Esophagus mucosa (tissue), 1 donor: ENCODE measurements at regions not wholly inside any gene's neighbourhood (a gene's known extent, or its start where the extent isn't known, plus 50 kb on each side); places are given as distances from the start of the nearest gene placed in this dataset.

Experiments used
- ATAC-seq: fragments of 200-7000 bp; cut with Tn5 transposase; one replicate; pipeline ENCODE4 v1.9.1; 2020
- donor health status: DM: yes; HTN: yes; CAD: no.

DNA sequence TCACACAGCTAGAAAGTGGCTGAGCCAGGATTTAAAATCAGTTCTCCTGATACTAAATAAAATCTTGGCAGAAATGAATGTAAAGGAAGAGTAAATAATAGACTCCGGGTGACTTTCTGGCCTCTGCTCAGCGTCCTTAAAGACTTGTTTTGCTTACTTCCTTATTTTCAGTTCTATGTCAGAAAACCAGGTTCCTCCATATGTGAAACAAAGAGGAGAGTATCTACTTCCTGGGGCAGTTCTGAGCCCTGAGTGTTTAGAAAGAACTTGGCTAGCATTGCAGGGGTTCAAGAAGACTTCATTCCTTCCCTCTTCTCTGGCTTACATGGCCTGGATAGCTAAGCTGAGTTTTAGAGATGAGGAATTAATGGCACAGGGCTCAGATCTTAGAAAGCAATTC lies 222.8 kb upstream of the TLE3 start:
- ATAC-seq: no peak

DNA sequence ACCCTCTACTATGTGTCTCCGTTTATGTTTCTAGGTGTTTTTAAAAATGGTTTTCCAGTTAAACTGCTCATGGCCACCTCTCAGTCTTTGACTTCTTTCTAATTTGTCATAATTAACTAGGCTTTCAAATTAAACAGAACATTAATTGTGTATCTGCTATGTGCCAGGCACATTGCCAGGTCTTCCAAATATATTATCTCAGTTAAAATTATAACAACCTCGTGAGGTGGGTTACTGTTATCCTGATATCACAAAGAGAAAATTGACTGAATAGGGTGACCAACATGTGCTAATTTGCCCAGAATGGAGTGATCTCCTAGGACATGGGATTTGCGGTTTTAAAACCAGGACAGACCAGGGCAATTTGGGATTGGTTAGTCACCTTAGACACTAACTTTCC lies 222.4 kb upstream of the TLE3 start:
- ATAC-seq: no peak

DNA sequence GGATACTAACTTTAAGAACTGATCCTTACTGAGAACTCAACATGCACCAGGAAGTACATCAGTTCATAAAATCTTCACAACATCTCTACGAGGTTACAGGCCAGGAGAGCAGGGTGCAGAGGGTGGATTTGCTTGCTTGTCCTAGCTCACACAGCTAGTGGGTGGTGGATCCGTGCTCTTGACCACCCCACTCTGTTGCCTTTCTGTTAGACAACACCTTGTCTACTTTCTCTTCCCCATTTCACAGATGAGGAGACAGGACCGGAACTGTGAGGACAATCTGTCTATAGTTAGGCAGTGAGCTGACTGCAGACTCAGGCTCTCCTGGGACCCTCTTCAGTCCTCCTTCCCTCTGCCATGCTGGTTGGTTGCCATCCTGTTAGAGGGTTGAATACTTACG lies 221.7 kb upstream of the TLE3 start:
- ATAC-seq: peak; percentile 56

DNA sequence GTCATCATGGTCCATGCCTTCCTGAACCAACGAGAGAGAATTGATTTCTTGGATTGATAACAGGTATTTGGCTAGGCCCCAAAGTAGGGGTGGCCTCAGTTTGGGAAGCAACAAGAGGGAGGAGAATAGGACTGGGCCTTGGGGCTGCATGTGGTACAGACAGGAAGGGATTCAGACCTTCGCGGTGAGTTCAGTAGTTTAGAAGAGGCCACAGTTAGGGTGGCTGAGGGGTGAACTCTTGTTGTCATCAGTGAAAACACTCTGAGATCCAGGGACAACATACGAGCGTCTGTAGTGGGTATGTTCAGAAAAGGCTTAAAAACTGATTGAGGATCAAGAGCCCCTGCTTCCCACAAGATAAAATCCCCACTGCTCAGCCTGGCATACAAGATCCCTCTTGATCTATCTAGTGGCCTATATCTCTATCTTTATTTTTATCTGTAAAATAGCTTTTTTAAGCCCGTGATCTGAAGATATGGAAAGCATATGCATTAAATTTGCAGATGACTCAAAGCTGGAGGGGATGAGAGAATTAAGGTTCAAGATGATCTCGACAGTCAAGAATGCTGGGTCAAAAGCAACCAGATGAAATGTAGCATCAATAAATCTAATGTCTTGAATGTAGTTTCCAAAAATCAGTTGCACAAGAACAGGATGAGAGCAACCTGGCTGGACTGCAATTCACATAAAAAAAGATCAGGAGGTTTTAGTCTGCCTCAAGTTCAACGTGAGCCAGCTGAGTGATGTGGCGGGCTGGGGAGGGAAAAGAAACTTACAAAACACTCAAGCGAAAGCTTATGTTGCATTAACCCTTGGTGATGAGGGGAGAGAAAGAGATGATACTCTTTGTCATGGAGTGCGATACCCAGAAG lies 221.1 kb upstream of the TLE3 start:
- ATAC-seq: no peak

DNA sequence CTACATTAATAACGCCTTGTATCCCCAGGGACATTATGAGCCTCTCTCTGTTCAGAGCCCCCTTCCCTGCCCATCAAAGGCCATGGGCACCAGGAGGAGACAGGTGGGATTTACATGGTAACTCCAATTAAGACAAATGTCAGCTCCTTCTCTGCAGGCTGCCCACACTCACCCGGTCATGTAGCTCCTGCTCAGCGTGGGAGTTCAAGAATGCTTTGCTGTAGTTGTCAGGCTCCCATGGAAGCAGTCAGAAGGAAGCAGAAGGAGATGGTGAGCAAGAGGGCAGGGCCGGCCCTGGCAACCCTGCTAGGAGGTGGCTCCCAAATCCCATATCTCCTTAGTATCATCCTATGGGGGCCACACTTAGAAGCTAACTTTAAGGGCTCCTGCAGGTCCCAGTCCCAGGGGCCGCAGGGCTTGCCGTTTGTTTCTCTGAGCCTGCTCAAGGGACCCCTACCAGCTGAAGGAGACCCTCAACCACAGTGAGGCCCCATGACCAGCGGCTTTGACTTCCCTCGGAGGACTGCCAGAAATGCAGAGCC lies 218.4 kb upstream of the TLE3 start:
- ATAC-seq: no peak

DNA sequence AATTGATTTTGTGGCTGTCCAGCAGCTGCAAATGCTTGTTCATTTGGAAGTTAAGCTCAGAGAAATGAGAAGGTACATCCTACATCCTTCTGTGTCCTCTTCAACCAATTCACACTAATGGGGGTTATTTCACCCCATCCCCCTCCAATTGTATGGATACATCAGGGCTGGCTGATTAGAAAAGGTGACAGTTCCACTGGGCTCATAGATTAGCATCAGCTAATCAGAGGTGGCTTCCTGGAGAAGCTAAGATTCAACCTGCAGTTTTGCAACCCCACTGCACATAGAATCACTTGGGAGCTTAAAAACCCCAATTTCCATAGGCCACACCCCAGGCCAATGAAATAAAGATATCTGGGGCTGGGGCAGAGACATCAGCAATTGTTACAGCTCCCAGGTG lies 217.7 kb upstream of the TLE3 start:
- ATAC-seq: no peak

DNA sequence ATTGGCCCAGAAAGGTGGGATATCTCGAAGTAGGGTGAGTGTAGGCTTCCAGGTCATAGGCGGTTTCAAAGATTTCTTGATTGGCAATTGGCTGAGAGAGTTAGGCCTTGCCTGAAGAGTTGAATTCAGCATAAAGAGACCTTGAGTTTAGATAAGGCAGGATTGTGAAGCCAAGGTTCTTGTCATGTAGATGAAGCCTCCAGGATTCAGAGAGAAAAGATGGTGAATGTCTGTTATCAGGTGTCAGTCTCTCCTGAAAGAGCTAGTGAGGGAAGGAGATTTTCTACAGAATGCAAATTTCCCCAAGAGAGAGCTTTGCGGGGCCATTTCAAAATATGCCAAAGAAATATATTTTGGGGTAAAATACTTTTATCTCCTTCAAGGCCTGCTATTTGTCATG lies 217.0 kb upstream of the TLE3 start:
- no peak for ATAC-seq

DNA sequence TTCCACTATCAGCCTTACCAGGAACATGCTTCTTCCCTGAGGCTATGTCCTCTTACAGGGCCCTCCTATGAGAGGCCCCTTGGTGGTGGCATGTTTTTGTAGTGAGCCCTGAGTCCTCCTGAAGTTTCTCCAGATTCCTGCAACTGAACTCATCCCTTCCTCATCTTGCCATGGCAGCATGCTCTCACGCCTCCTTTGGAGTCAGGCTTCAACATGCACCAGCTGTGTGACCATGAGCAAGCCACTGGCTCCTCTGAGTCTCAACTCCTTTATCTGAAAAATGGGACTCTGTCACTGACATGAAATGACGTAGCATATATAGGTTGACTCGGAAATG lies 216.3 kb upstream of the TLE3 start:
- no peak for ATAC-seq

DNA sequence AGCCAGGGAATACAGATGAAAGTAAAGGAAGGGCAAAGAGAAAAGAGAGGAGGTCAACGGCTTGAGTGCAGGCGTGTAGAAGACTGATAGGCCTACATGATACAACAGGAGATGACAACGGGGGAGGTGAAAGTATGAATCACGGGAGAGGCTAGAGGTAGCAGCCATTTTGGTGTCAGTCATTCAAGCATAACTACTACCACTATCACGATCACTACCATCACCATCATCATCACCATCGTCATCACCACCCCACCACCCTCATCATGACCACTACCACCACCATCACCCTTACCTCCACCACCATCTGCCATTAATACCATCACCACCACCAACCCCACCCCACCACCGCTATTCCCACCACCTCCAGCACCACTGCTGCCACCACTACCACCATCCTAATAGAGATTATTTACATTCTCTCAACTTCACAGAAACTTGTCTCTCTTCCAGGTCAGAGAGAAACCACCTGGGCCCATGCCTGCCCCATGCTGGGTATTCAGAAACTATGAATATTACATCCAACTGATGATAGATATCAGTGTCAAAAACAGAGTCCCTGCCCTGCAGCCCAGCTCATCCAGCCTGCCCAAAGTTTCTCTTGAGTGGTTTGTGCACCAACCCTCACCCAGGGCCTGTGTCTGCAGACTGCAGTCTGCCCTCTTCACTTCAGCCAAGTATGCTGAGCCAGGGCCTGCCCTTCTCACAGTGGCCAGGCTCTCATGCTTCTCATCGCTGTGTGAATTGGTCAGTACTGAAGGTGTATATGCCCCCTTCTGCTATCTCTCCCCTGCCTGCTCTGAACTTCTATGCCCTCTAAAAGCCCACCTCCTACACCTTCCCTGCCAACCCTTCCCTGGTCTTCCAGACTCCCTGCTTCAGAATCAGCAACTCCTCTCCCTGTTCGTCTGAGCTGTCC lies 215.6 kb upstream of the TLE3 start:
- ATAC-seq: no peak

DNA sequence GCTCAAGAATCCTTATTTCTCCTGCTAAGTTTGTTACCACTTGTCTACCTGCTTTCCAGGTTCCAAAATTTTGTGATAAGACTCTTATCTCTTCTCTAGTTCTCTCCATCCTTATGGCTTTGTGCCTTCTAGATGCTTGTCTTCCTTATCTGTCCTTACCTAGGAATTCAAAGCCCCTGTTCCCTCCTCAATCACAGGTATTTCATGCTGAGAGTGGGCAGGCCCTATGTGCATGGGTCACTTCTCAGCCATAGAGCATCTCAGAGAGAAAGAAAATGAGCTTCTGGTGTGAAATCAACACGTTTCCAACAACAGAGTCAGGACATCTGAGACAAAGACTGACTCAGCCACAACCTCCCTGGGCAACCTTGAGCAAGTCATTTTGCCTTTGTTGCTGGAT lies 214.1 kb upstream of the TLE3 start:
- no peak for ATAC-seq

DNA sequence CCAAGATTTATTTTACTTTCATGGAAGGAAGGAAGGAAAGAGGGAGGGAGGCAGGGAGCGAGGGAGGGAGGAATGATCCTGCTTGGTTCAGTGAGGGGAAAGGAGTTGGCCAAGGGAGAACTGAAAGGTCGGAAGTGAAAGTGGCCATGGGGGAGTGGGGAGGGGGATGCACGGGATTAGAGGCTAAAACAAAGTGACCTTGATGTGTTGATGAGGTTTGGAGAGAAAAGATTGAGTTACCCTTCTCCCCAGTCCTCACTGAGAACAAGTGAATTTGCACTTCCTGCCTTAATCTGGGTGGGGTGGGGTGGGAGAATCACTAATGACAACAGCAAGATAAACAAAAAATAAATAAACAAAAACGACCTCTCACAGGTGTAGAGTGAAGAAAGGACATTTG lies 212.0 kb upstream of the TLE3 start:
- no peak for ATAC-seq

DNA sequence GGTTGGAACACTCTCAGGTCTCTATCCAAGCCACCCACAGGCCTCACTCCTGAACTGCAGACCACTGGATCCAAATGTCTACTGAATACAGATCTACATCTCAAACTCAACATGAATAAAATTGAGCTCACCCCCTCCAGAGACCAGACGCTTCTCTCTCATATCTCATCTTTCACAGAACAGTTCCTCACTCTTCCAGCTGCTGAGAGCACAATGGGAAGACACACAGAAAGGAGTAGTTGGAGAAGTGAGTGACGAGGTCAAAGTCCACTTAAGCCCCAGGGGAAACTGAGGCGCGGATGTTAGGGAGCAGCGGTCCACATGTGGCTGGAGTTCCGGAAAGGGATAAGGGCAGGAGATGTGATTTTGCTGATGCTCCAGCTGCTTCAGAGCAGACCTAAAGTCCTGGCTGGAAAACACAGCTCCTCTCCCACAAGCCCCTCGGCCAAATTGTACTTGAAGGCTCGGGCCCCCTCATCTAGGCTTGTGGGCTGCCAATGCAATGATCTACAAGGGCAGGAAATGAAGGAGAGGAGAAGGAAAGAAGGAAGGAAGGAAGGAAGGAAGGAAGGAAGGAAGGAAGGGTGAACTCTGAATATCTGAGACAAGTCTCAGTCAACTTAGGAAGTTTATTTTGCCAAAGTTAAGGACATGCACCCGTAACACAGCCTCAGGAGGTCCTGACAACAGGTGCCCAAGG lies 211.2 kb upstream of the TLE3 start:
- ATAC-seq: no peak

DNA sequence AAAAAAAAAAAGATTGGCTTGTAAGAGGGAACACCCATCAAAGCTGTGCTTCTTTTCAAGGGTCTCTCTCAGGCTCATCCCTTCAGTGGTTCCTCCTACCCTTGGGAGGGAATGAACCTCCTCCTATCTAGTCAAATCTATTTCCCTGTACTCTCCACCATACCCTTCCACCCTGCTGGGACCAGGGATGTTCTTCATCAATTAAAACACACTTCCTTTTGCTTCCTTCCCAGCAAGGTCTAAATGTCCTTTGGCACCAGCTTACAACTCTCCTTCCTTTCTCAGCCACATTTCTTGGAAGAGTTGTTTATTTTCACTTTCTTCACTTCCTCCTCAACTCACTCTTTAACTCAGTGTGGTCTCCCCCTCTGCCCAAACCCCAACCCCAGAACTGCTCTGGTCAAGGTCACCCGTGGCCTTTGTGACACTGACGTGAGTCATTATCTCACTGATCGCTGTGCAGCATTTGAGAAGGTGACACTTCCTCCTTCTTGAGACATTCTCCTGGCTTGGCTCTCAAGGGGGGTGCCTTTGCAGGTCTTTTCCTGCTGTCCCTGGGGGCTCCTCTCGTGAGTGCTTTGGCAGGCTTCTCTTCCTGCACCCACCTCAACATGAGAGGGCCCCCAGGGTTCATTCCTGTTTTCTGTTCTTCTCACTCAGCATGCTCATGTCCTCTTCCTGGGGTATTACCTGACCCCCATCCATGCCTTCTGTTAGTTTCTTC lies 210.5 kb upstream of the TLE3 start:
- ATAC-seq: peak; percentile 29

DNA sequence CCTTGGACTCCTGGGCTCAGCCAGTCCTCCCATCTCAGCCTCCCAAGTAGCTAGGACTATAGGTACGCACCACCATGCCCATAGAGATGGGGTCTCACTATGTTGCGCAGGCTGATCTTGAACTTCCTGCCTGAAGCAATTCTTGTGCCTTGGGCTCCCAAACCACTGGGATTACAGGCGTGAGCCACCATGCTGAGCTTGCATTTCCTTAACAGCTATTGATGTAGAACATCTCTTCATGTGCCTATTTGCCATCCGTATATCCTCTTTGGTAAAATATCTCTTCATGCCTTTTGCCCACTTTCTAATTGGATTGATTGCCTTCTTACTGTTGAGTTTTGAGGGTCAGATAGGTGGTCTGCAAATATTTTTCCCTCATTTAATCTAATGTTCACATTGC lies 208.9 kb upstream of the TLE3 start:
- no peak for ATAC-seq

DNA sequence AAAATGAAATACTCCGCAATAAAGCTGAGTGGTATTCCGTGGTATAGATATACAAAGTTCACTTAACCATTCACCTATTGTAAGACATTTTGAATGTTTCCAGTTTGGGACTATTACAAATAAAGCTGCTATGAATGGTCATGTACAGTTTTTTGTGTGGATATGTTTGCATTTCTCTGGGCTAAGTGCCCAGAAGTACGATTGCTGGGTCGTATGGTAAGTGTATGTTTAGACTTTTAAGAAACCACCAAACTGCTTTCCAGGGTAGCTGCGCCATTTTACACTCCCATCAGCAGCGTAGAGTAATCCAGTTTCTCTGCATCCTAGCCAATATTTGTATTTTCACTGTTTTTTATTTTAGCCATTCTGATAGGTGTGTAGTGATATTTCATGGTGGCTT lies 208.4 kb upstream of the TLE3 start:
- ATAC-seq: no peak

DNA sequence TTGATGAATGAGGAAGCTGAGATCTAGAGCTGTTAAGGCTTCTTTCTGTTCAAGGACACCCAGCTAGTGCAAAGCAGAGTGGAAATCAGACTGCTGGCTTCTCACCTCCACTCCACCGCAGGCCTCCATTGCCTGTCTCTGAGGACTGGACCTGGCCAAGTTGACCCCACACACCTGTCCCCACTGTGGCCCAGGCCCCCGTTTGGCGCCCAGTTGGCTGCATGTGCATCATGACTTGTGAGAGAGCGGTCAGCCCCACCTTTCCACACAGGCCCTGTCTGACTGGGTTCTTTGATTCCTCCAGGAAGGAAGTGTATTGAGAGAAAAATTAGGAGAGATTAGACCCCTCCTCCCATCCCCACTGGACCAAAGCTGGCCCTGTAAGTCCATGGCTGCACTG lies 206.3 kb upstream of the TLE3 start:
- ATAC-seq: no peak

DNA sequence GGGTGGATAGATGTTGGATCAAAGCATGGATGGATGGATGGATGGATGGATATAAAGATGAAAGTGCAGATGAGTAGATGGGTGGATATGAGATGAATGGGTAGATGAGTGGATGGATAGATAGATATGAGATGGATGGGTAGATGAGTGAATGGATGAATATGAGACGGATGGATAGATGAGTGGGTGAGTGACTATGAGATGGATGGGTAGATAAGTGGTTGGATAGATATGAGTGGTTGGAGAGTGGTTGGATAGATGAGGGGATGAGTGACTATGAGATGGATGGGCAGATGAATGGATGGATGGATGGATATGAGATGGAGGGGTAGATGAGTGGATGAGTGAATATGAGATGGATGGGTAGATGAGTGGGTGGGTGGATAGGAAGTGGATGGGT lies 204.6 kb upstream of the TLE3 start:
- ATAC-seq: no peak

DNA sequence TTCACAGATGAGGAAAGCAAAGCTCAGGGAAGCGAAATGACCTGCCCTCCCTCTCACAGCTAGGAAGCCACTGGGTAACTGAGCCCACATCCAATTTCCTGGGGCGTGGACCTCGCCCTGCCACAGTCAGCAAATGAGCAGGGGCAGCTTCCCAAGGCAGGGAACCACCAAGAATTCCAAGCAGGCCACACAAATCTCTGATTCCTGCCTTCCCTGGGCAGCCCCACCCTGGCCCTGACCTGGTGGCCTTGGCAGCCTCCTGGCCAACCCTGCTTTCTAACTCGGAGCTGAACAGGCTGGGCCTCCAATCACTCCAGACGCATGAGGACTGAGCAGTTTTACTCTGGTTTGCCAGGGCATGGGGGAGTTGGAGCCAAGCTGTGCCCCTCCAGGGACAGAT lies 203.7 kb upstream of the TLE3 start:
- ATAC-seq: no peak

DNA sequence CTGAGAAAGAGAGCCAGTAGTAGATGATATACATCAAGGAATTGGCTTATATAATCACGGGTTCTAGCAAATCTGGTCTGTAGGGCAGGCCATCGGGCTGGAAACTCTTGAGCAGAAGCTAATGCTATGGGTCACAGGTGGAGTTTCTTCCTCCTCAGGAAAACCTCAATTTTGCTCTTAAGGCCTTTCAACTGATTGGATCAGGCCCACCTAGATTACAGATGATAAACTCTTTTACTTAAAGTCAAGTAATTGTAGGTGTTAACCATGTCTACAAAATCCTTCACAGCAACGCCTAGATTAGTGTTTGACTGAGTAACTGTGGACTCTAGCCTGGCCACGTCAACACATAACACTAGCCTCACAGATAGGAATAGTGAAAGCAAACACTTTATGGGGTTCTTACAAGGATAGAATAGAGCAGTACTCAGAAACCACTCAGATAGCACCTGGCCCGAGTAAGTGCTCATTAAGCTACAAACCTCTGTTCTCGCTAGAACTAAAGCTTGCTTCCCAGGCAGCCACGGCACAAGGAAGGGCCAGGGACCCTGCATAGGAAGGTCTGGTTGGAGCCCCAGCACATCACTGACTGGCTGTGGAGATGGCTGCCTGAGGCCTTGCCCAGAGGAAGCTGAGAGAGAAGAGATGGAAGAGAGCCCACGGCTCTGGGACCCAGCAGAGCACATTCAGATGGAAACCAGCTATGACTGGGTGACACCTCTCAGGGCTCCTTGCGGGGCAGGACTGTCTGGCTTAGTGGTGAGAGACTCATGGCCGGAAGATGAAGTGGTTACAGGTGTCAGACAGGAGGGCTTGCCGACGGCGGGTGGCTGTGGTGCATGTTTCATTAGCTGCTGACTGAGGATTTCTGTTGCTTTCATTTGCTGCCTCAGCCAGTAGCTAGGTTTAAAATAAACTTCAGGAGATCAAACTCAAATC lies 202.5 kb upstream of the TLE3 start:
- ATAC-seq: peak; percentile 79

DNA sequence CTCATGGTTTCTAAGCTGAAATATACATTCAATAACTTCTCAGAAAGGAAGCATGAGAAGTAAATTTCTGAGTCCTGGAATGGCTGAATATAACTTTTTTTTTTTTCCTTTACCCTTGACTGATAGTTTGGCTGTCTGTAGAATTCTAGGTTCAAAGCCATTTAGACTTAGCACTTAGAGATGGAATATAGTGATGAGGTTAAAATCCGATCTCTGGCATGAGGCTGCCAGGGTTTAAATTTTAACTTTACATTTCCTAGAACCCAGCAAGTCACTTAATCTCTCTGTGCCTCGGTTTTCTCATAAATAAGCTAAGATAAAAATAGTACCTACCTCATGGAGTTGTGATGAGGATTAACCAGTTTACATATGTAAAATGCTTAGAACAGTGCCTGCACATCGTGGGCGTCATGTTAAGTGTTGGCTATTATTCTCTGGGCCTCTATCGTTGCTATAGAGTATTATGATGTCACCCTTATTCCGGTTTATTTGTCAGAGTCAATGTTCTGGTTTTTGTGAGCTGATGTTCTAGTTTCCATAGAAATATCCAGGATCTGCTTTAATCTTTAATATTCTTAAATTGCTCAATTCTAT lies 199.8 kb upstream of the TLE3 start:
- no peak for ATAC-seq
